ENCODE measurements at regions not wholly inside any gene's neighbourhood (a gene's known extent, or its start where the extent isn't known, plus 50 kb on each side); places are given as distances from the start of the nearest gene placed in this dataset.

DNA sequence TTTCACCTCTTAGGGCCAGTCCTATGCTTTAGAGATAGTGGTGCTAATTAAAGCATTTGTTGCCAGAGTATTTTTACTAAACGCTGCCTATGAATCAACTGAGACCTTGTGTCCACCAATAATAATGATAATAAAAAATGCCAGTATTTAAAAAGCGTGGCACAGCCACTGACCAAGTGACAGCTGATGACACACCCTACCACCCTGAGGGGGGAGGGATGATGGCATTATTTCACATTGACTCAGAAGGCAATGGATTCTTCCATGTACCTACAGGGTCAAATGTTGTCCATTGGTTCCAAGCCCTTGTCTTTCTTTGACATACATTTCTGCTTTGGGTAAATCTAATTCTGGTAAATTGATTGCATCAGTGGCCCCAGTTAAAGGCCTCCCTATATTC lies 384.4 kb downstream of the DLEU7 start:
- H3K27ac Mint-ChIP-seq = no peak overlapping the region
- no peaks in the 10 kb centered on the region for H3K9me3 Mint-ChIP-seq
- DNase-seq = no peak
- CTCF ChIA-PET = no interaction called here
- H3K4me1 Mint-ChIP-seq (ENCODE audit: low read depth) = no peaks in the 10 kb centered on the region
- intact Hi-C loops (cut with micrococcal nuclease) = no loop called here
- no peak overlapping the region for H3K4me3 Mint-ChIP-seq
- no peaks in the 10 kb centered on the region for H3K36me3 Mint-ChIP-seq (ENCODE audit: low read depth)
- no peak for ATAC-seq
- no peaks in the 10 kb centered on the region for H3K27me3 Mint-ChIP-seq
- TF ChIP-seq, protein P1, sequence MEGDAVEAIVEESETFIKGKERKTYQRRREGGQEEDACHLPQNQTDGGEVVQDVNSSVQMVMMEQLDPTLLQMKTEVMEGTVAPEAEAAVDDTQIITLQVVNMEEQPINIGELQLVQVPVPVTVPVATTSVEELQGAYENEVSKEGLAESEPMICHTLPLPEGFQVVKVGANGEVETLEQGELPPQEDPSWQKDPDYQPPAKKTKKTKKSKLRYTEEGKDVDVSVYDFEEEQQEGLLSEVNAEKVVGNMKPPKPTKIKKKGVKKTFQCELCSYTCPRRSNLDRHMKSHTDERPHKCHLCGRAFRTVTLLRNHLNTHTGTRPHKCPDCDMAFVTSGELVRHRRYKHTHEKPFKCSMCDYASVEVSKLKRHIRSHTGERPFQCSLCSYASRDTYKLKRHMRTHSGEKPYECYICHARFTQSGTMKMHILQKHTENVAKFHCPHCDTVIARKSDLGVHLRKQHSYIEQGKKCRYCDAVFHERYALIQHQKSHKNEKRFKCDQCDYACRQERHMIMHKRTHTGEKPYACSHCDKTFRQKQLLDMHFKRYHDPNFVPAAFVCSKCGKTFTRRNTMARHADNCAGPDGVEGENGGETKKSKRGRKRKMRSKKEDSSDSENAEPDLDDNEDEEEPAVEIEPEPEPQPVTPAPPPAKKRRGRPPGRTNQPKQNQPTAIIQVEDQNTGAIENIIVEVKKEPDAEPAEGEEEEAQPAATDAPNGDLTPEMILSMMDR (IDR thresholded peaks at IDR 0.05) = no peak
- POLR2A ChIA-PET = no interaction called here

DNA sequence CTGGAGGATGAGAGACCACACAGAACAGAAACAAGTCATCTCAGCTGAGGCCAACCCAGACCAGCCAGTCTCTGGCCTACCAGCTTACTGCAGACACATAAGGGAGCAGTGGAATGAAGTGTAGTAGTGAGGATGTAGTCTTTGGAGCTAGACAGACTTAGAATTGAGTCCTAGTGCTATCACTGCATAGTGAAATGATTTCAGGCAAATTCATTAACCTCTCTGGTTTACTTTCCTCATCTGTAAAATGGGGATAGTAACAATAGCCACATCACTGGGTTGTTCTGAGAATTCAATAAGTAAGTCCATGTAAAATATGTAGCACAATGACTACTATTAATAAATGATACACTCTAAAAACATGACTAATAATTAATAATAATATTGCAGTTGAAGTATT lies 383.8 kb downstream of the DLEU7 start:
- Mint-ChIP-seq H3K4me1 (ENCODE audit: low read depth) (no peaks in the 10 kb centered on the region), H3K36me3 (ENCODE audit: low read depth) (no peaks in the 10 kb centered on the region), H3K9me3 (no peaks in the 10 kb centered on the region), H3K27ac (no peak overlapping the region), H3K4me3 (no peak overlapping the region), H3K27me3 (no peaks in the 10 kb centered on the region)
- intact Hi-C loops (cut with micrococcal nuclease) = no loop called here
- TF ChIP-seq, protein P1 (IDR thresholded peaks at IDR 0.05) = no peak
- ChIA-PET CTCF (interaction anchor here (0.5 kb wide), 1 partner anchor 705 kb away, joined by 3 read pairs; no protein-coding TSS in a partner anchor), POLR2A (no interaction called here)
- DNase-seq (no peak), ATAC-seq (no peak)

DNA sequence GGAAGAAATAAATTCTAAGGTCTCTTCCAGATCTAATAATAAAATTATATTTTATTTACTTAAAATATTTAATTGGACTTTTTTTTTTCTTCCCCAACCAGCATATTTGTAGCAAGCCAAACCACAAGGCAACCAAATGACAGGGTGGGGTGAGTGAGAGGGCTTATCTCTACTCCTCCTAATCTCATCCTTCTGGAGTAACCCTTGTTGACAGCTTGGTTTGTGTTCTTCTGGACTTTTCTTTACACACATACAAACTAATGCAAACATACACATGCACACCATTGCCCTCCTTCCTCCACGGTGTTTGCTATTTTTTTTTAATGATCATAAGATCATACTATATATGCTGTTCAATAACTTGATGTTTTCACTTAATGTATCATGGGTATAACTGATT lies 383.1 kb downstream of the DLEU7 start:
- ChIA-PET POLR2A (no interaction called here), CTCF (no interaction called here)
- intact Hi-C loops (cut with micrococcal nuclease) = no loop called here
- H3K27ac Mint-ChIP-seq = no peak overlapping the region
- H3K27me3 Mint-ChIP-seq = no peaks in the 10 kb centered on the region
- no peak for DNase-seq
- H3K9me3 Mint-ChIP-seq = no peaks in the 10 kb centered on the region
- H3K36me3 Mint-ChIP-seq (ENCODE audit: low read depth) = no peaks in the 10 kb centered on the region
- H3K4me3 Mint-ChIP-seq = no peak overlapping the region
- TF ChIP-seq, protein P1 (IDR thresholded peaks at IDR 0.05) = no peak
- H3K4me1 Mint-ChIP-seq (ENCODE audit: low read depth) = no peaks in the 10 kb centered on the region
- no peak for ATAC-seq

DNA sequence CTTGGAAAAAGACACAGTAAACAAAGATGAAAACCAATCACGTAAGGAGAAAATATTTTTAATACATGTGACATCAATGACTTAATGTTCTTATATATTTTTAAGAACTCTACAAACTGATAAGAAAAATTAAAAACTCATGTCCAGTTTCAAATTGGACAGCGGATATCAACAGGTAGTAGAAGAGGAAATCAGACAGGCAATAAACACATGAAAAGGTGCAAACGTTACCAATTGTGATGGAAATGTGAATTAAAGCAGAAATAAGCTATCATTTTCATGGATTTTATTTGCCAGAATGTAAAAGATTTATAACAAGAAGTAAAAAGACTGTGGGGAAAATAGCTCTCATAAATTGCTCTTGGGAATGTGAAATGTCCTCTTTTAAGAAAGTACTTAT lies 382.3 kb downstream of the DLEU7 start:
- Mint-ChIP-seq H3K4me1 (ENCODE audit: low read depth) (no peaks in the 10 kb centered on the region), H3K27me3 (no peaks in the 10 kb centered on the region), H3K27ac (no peak overlapping the region), H3K36me3 (ENCODE audit: low read depth) (no peaks in the 10 kb centered on the region), H3K4me3 (no peak overlapping the region), H3K9me3 (no peaks in the 10 kb centered on the region)
- intact Hi-C loops (cut with micrococcal nuclease) = no loop called here
- DNase-seq (no peak), ATAC-seq (no peak)
- ChIA-PET CTCF (no interaction called here), POLR2A (no interaction called here)
- TF ChIP-seq, protein P1 (IDR thresholded peaks at IDR 0.05) = no peak

DNA sequence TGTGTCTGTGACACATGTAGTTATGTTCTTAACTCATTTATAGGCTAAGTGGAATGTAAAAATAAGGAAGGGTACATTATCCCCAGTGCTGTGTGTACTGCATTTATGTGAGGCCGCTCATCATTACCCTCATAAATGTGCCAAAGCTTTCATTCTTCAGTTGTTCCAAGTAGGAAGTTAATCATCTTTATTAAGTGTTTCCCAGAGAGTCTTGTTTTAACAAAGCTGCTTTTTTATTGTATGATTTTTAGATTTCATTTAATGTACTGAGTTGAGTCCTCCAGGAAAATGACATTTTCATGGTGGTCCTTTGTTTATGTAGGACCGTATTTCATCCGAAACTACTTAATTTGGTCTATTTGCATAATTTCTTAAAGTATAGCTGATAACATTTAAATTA lies 379.8 kb downstream of the DLEU7 start:
- Mint-ChIP-seq H3K4me1 (ENCODE audit: low read depth) (no peaks in the 10 kb centered on the region), H3K27ac (no peak overlapping the region), H3K9me3 (no peaks in the 10 kb centered on the region), H3K27me3 (peaks cover 4% of the 10 kb centered on the region), H3K36me3 (ENCODE audit: low read depth) (no peaks in the 10 kb centered on the region), H3K4me3 (no peak overlapping the region)
- ATAC-seq (no peak), DNase-seq (no peak)
- CTCF ChIA-PET = no interaction called here
- POLR2A ChIA-PET = no interaction called here
- intact Hi-C loops (cut with micrococcal nuclease) = no loop called here
- TF ChIP-seq, protein P1 (IDR thresholded peaks at IDR 0.05) = no peak
